HG03457 (cell line): ENCODE measurements at regions not wholly inside any gene's neighbourhood (a gene's known extent, or its start where the extent isn't known, plus 50 kb on each side); places are given as distances from the start of the nearest gene placed in this dataset.
"Not testable (repeated sequence)": the region's sequence is repeated elsewhere in the genome, so short reads cannot be mapped to it uniquely, and the experiment has no call there.

Experiments used
- ATAC-seq: cut with Tn5 transposase; IDR thresholded peaks from one replicate; pipeline ENCODE4 v1.9.1; 2021; ENCODE audit warnings: moderate number of reproducible peaks; ENCODE audit not compliant: unreplicated experiment

GRCh38 chr14:61171727-61172126 lies 109.4 kb downstream of the TMEM30B start:
- no peak for ATAC-seq

- no peak for ATAC-seq
Measured at GRCh38 chr14:61168141-61168540, 113.0 kb downstream of the TMEM30B start.

- no peak for ATAC-seq
Measured at GRCh38 chr14:61167642-61168041, 113.5 kb downstream of the TMEM30B start.

- no peak for ATAC-seq
Measured at GRCh38 chr14:61160798-61161197, 120.3 kb downstream of the TMEM30B start.

GRCh38 chr14:61154641-61155040 lies 126.5 kb downstream of the TMEM30B start:
- ATAC-seq = no peak

GRCh38 chr14:61153914-61154545 lies 127.1 kb downstream of the TMEM30B start:
- no peak for ATAC-seq

- ATAC-seq = no peak
Measured at GRCh38 chr14:61153431-61153830, 127.7 kb downstream of the TMEM30B start.

GRCh38 chr14:61152851-61153364 lies 128.2 kb downstream of the TMEM30B start:
- no peak for ATAC-seq

- no peak for ATAC-seq
Measured at GRCh38 chr14:61151251-61151650, 129.9 kb downstream of the TMEM30B start.

GRCh38 chr14:61150851-61151250 lies 130.3 kb downstream of the TMEM30B start:
- ATAC-seq = no peak

- no peak for ATAC-seq
Measured at GRCh38 chr14:61149896-61150295, 131.2 kb downstream of the TMEM30B start.

- no peak for ATAC-seq
Measured at GRCh38 chr14:61148742-61149350, 132.3 kb downstream of the TMEM30B start.

GRCh38 chr14:61147831-61148549 lies 133.1 kb downstream of the TMEM30B start:
- no peak for ATAC-seq

- no peak for ATAC-seq
Measured at GRCh38 chr14:61147381-61147821, 133.7 kb downstream of the TMEM30B start.

- ATAC-seq = no peak
Measured at GRCh38 chr14:61146899-61147298, 134.2 kb downstream of the TMEM30B start.

- ATAC-seq = no peak
Measured at GRCh38 chr14:61145903-61146481, 135.1 kb downstream of the TMEM30B start.

GRCh38 chr14:61145034-61145902 lies 135.9 kb downstream of the TMEM30B start:
- ATAC-seq = no peak

- ATAC-seq = not testable (repeated sequence)
Measured at GRCh38 chr14:61144117-61145033, 136.8 kb downstream of the TMEM30B start.

- no peak for ATAC-seq
Measured at GRCh38 chr14:61140872-61141271, 140.3 kb downstream of the TMEM30B start.
